ENCODE measurements at regions not wholly inside any gene's neighbourhood (a gene's known extent, or its start where the extent isn't known, plus 50 kb on each side); places are given as distances from the start of the nearest gene placed in this dataset.

GRCh38 chr12:87930033-87930432, 99.2 kb downstream of the C12orf50 start:
- peak; percentile 30 for DNase-seq (ENCODE audit: low spot score)

- DNase-seq (ENCODE audit: low spot score): no peak
These were observed 99.9 kb downstream of the C12orf50 start for GRCh38 chr12:87929346-87929745.

DNA sequence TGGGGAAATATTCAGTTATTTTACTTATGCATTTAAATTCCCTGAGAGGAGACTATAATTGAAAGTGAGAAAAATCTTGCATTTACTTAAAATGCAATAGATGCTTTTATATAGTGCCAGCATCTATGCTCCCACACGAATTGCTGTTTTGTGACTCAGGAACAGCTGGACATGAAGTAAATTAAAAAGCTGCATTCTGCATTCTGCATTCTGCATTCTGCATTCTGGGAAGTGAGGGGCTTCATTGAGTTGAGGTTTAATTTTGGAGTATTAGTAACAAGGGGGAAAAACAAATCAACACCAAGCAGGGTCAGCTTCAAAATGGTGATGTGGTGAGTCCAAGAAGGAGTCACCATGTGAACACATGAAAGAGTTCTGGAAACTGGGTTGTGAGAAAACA, 101.2 kb downstream of the C12orf50 start:
- no peak for DNase-seq (ENCODE audit: low spot score)

DNA sequence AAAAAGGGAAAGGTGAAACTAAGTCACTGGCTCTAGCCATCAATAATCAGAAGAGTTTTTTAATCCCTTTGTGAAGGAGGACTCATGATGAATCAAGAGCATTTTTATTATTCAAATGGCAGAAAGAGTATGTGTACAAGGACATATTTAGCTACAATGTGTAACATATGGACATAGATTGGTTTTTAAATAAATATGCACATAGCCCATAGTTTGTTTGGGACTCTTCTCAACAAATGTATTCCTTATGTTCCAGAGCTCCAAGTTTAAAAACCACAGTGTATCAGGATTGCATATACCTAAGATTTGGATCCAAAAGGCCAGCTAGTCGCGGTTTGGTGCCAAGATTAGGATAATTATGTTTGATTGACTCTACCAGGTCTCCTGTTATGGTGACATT, 104.2 kb downstream of the C12orf50 start:
- no peak for DNase-seq (ENCODE audit: low spot score)

DNA sequence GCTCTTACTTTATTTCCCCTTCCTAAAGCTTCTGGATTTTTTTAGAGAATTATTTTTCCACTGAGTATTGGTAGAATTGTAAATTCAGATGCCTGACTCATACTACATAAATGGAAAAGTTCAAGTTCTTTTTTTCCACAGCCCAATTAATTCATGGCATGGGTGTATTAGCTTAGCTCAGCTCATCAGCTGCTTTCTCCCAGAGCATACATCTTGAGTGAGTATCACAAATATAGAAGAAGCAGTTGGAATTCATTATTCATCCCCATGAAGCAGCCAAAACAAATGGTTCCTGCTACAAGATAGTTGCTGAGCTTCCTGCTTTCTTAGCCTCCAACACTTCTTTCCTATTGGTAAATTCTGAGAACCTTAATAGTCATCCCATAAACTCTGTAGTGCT, 105.1 kb downstream of the C12orf50 start:
- no peak for DNase-seq (ENCODE audit: low spot score)

GRCh38 chr12:87923361-87923760, 105.8 kb downstream of the C12orf50 start:
- no peak for DNase-seq (ENCODE audit: low spot score)

GRCh38 chr12:87922736-87923135, 106.5 kb downstream of the C12orf50 start:
- DNase-seq (ENCODE audit: low spot score): no peak

DNA sequence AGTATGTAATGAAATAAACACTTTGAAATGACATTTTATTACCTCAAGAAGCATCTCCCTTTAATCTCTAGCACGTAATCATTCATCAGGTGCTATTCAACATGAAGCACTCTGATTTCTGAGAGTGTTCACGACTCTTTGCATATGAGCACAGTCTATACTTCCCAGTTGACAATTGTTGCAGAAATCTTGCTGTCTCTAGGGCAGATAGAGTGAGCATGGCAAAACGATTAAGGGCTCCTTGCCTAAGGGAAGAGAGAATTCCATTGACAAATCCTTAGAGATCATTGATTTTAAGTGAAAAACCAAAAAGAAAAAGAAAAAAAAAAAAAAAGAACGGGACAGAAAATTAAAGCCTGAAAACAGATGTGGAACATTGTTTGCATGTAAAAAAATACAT, 107.6 kb downstream of the C12orf50 start:
- no peak for DNase-seq (ENCODE audit: low spot score)

- DNase-seq (ENCODE audit: low spot score): no peak
These were observed 109.1 kb downstream of the C12orf50 start for GRCh38 chr12:87920139-87920538.

- no peak for DNase-seq (ENCODE audit: low spot score)
These were observed 127.7 kb downstream of the C12orf50 start for GRCh38 chr12:87901457-87901856.

DNA sequence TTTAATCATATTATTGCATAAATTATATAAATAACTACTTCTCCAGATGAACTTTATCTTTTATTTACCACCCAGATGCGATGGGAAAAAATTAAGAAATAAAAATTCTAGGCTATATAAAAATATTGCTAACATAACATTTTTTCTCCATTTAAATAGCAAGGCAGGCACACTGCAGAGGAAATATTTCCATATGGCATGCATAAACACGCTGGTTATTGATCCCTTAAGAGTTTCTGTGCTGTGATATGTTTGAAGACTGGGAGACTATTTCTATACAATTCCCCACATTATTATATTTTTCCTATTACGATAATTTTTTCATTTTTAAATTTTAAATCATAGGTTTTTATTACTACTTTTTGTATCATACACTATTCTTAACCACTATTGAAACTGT, 131.5 kb downstream of the C12orf50 start:
- no peak for DNase-seq (ENCODE audit: low spot score)

GRCh38 chr12:87883806-87884205, 145.4 kb downstream of the C12orf50 start:
- DNase-seq (ENCODE audit: low spot score): no peak

- no peak for DNase-seq (ENCODE audit: low spot score)
These were observed 150.1 kb downstream of the C12orf50 start for GRCh38 chr12:87879141-87879540.

DNA sequence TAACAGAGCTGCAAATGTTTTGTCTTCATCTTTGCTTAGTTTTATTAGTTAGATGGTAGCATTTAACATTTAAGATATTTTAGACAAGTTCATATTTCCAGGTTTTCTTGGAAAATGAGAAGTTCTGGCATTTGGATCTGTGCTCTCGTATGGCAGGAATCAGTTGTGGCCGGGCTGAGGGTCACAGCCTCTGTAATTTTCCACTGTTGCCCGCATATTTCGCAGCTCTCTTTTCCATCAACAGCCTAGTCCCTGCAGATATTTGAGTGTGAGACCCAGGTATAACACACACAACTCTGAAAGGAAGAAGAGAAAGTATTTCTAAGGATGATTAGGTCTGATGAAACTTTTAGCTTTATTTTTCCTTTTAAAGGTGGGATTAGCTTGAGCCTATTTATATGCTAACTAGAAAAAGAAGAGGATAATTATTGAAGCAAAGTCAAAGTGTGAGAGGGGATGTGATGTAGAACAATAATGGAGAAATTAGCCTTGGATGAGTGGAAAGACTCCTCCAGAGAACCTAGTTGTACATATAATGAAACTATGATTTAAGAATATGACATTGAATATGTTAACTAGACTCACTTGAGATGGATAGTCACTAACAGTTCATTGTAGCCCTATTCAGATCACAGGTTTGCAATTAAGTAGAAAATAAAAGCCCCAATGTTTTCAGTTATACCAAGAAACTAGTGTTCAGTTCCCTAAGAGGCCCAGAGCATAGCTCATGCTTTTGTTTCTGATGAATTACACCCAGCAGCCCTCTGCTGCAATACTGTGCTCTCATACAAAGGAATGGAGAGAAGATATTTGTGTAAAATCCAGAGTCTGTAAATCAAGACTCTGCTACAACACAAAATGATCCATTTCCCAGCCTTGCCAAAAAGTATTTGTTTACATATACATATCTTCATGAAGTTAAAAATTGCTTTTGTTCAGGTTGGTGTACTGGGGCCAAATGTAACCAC, 158.4 kb downstream of the C12orf50 start:
- DNase-seq (ENCODE audit: low spot score): no peak

- DNase-seq (ENCODE audit: low spot score): peak; percentile 29
These were observed 159.1 kb downstream of the C12orf50 start for GRCh38 chr12:87870061-87870460.

- peak; percentile 36 for DNase-seq (ENCODE audit: low spot score)
These were observed 162.5 kb downstream of the C12orf50 start for GRCh38 chr12:87866578-87867292.

DNA sequence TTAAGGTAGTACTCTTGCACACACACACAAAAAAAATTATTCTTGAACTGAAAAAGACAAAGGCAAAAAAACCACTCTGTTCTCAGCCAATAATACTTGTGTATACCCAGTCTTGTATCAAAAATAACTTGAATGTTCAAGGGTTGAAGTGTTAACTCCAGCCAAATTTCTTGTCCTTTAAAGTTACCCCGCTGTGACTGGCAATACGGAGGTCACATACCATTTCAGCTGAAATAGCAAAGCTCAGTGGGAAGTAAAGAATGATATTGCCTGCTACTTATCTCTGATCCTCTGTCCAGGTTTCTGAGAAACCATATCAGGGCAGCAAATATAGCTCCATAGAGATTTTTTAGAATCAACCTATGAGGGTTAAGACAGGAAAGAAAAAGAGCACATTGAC, 167.4 kb downstream of the C12orf50 start:
- no peak for DNase-seq (ENCODE audit: low spot score)

- DNase-seq (ENCODE audit: low spot score): no peak
These were observed 175.7 kb downstream of the C12orf50 start for GRCh38 chr12:87853448-87854003.

- no peak for DNase-seq (ENCODE audit: low spot score)
These were observed 180.1 kb downstream of the C12orf50 start for GRCh38 chr12:87849074-87849473.

- peak; percentile 73 for DNase-seq (ENCODE audit: low spot score)
These were observed 180.8 kb downstream of the C12orf50 start for GRCh38 chr12:87848248-87848868.

GRCh38 chr12:87847147-87847546, 182.1 kb downstream of the C12orf50 start:
- DNase-seq (ENCODE audit: low spot score): no peak

DNA sequence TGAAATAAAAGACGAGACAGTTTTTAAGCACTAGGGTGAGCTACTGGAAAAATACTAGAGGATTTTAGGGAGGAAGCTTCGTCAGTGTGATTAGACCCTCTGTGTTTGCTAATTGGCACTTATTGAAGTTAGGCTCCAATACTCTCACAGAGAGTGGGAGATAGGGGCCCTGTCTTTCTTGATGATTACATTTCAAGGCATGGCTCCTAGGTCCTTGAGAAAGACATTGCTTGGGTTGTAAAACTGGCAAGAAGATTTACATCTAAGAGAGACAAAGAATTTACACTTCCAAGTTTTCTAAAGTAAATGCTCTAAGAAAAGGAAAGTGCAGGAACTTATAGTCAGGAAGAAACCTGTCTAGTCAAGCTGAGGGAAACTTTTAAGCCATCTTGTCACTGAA, 183.2 kb downstream of the C12orf50 start:
- DNase-seq (ENCODE audit: low spot score): no peak

Data from RKO (cell line).